Astrocyte of the cerebellum (primary cell): ENCODE measurements at regions not wholly inside any gene's neighbourhood (a gene's known extent, or its start where the extent isn't known, plus 50 kb on each side); places are given as distances from the start of the nearest gene placed in this dataset.

Experiments
- DNase-seq: peaks from one replicate; pipeline ENCODE4 v3.0.0-alpha.2; 2011; ENCODE audit warnings: low read depth
- H3K4me3 ChIP-seq: 2 replicates; pipeline ENCODE4 v1.5.1; 2011; ENCODE audit warnings: mild to moderate bottlenecking, low read depth, low read length, moderate library complexity
- CTCF ChIP-seq: IDR thresholded peaks from 2 replicates; pipeline ENCODE4 v1.5.1; 2012; ENCODE audit warnings: low read length, low read depth, moderate library complexity, mild to moderate bottlenecking; ENCODE audit errors: missing control alignments
- in situ Hi-C: cut with HindIII; loops from 2 replicates; pipeline ENCODE4 v1.10.0; 2017; ENCODE audit warnings: low sequenced_read_pairs

- no peak for TF ChIP-seq CTCF
- in situ Hi-C loops = no loop called here
- no peak for DNase-seq
- no peak overlapping the region for H3K4me3 ChIP-seq
These were observed 83.8 kb downstream of the AXIN2 start for GRCh38 chr17:65477600-65477999.

DNA sequence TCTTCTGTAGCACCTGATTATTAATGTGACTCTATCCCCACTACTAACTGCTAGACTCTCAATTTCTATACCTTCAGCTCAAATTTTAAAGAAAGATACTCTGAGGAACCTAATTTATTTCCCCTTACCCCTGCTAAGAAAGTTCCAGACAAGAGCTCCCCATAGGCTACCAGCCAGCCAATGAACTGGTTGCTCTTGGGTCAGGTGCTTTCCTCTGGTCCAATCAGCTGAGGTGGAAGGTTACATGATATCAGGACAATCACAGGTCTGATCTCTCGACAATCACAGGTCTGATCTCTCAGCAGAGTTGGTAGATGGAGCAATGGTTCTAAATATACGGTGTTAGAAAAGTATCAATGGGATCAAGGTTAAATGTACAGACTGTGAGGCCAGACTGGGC lies 86.8 kb downstream of the AXIN2 start:
- no peak for DNase-seq
- in situ Hi-C loops = no loop called here
- no peak for TF ChIP-seq CTCF
- no peak overlapping the region for H3K4me3 ChIP-seq

DNA sequence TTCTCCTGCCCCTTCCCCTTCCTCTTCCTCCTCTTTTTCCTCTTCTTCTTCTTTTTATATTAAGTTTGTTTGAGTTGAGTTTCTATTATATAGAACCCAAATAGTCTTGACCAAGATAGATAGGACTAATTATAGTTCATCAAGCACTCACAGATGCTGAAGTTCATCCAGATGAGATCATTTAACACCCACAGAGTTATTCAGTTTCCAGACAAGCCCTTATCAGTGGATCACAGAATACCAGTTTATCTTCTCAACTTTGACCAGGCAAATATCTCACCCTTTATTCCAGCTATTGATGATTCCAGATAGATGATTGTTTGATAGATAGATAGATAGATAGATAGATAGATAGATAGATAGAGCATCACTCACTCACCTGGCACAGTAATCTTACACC lies 87.5 kb downstream of the AXIN2 start:
- no peak overlapping the region for H3K4me3 ChIP-seq
- in situ Hi-C loops = no loop called here
- no peak for DNase-seq
- TF ChIP-seq CTCF = no peak

DNA sequence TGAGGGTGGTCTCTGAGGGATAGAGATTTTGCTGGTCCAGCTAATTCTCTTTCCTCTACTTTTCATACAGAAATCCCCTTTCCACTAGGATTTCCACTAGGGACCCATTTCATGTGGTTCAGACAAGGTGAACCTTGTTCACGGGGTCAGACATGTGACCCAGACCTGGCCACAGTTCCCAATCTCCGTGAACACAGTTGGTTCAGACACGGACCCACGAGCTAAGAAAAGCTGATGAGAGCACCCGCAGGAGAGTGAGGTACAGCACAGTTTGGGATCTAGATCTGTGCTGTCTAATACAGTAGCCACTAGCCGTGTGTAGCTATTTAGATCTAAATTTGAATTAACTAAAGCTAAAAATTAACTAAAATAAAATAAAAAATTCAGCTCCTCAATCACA lies 88.1 kb downstream of the AXIN2 start:
- in situ Hi-C loops = no loop called here
- H3K4me3 ChIP-seq = no peak overlapping the region
- DNase-seq = no peak
- TF ChIP-seq CTCF = no peak

GRCh38 chr17:65472666-65473309 lies 88.7 kb downstream of the AXIN2 start:
- no peak overlapping the region for H3K4me3 ChIP-seq
- no peak for DNase-seq
- in situ Hi-C loops = no loop called here
- TF ChIP-seq CTCF = no peak

DNA sequence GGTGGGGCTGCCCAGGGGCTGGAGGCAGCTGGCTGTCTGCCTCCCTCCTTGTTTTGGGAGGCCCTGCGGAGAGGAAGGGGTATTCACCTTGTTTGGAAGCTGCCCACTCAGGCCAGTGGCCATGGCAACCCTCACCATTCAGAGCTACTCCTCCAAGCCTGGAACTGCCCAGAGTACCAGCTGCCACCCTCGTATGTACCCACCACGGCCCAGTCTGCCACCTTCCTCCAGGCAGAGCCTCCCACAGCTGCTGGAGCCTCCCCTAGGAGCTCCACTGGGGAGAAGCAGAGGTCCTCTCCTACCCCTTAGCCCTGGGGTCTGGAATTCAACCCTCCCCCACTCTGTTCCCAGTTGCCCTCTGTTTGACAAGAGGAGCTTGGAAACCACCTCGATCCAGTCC lies 90.7 kb downstream of the AXIN2 start:
- no peak for TF ChIP-seq CTCF
- no peak overlapping the region for H3K4me3 ChIP-seq
- in situ Hi-C loops = no loop called here
- DNase-seq = no peak

DNA sequence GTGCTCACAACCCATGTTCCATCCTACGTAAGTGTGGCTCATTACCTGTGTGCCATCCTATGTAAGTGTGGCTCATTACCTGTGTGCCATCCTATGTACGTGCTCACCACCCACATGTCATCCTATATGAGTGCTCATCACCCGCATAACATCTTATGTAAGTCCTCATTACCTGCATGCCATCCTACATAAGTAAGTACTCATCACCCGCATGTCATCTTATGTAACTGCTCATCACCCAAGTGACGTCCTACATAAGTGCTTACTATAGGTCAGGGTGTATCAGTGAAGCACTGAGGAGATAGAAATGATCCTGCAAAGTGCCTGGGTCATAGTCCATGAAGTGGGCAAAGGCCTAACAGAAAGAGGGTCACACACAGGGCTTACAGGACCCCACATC lies 93.1 kb downstream of the AXIN2 start:
- no peak for DNase-seq
- H3K4me3 ChIP-seq = no peak overlapping the region
- in situ Hi-C loops = no loop called here
- no peak for TF ChIP-seq CTCF
